ENCODE measurements at regions not wholly inside any gene's neighbourhood (a gene's known extent, or its start where the extent isn't known, plus 50 kb on each side); places are given as distances from the start of the nearest gene placed in this dataset.

GRCh38 chr4:156169011-156169410 is 215.3 kb upstream of the CTSO start:
- Histone ChIP-seq H3K27ac (peak overlapping the region in 1 of 4 donors; percentile 16), H3K36me3 (no peaks in the 10 kb centered on the region), H3K27me3 (no peaks in the 10 kb centered on the region), H3K4me3 (no peak overlapping the region), H3K4me1 (peaks cover 0 to 12% (median 4%) of the 10 kb centered on the region in 4 donors), H3K9me3 (no peaks in the 10 kb centered on the region)
- DNase-seq = peak; percentile 61
- no peak for TF ChIP-seq POLR2A (IDR thresholded peaks at IDR 0.05)
- peak in 1 of 4 experiments; percentile 39 for TF ChIP-seq CTCF (IDR thresholded peaks at IDR 0.05)
- 57 to 63% methylated on average over 3 of the region's 3 CpGs for WGBS, 2 donors
- intact Hi-C loops (cut with DNase I) = loop anchor here (5.0 to 10.0 kb wide), 2 partner anchors 796 to 878 kb away; no protein-coding TSS in a partner anchor

- Histone ChIP-seq H3K4me3 (no peak overlapping the region), H3K36me3 (no peaks in the 10 kb centered on the region), H3K9me3 (no peaks in the 10 kb centered on the region), H3K4me1 (peaks cover 0 to 12% (median 4%) of the 10 kb centered on the region in 4 donors), H3K27me3 (no peaks in the 10 kb centered on the region), H3K27ac (no peak overlapping the region)
- 24 to 74% methylated on average over 1 of the region's 1 CpG for WGBS, 2 donors
- intact Hi-C loops (cut with DNase I) = loop anchor here (5.0 to 10.0 kb wide), 2 partner anchors 797 to 879 kb away; no protein-coding TSS in a partner anchor
- TF ChIP-seq POLR2A (IDR thresholded peaks at IDR 0.05) = no peak
- no peak for TF ChIP-seq EP300 (IDR thresholded peaks at IDR 0.05)
- DNase-seq = no peak
Measured at GRCh38 chr4:156168288-156168687, 214.6 kb upstream of the CTSO start.

GRCh38 chr4:156158747-156159146 is 205.1 kb upstream of the CTSO start:
- H3K27me3 ChIP-seq = no peaks in the 10 kb centered on the region
- H3K4me1 ChIP-seq = no peaks in the 10 kb centered on the region
- no peaks in the 10 kb centered on the region for H3K9me3 ChIP-seq
- TF ChIP-seq EP300 (IDR thresholded peaks at IDR 0.05) (no peak), POLR2A (IDR thresholded peaks at IDR 0.05) (no peak), CTCF (IDR thresholded peaks at IDR 0.05) (no peak), POLR2AphosphoS5 (IDR thresholded peaks at IDR 0.05) (no peak)
- intact Hi-C loops (cut with DNase I) = no loop called here
- H3K36me3 ChIP-seq = no peaks in the 10 kb centered on the region
- DNase-seq = no peak
- no peak overlapping the region for H3K27ac ChIP-seq
- no peak overlapping the region for H3K4me3 ChIP-seq

GRCh38 chr4:156154978-156155377 is 201.3 kb upstream of the CTSO start:
- intact Hi-C loops (cut with DNase I) = no loop called here
- Histone ChIP-seq H3K27me3 (no peaks in the 10 kb centered on the region), H3K4me3 (no peak overlapping the region), H3K36me3 (no peaks in the 10 kb centered on the region), H3K27ac (no peak overlapping the region), H3K9me3 (no peaks in the 10 kb centered on the region), H3K4me1 (no peaks in the 10 kb centered on the region)
- no peak for DNase-seq
- TF ChIP-seq EP300 (IDR thresholded peaks at IDR 0.05) (no peak), POLR2A (IDR thresholded peaks at IDR 0.05) (no peak), POLR2AphosphoS5 (IDR thresholded peaks at IDR 0.05) (no peak), CTCF (IDR thresholded peaks at IDR 0.05) (no peak)
- 69 to 85% methylated on average over 4 of the region's 4 CpGs for WGBS, 2 donors

- Histone ChIP-seq H3K4me1 (peaks cover 0 to 34% (median 8%) of the 10 kb centered on the region in 4 donors), H3K36me3 (no peaks in the 10 kb centered on the region), H3K4me3 (no peak overlapping the region), H3K27ac (peak overlapping the region in 3 of 4 donors; percentile 46 to 62 (median 58)), H3K27me3 (no peaks in the 10 kb centered on the region), H3K9me3 (no peaks in the 10 kb centered on the region)
- peak in 2 of 4 donors; percentile 17 to 26 for TF ChIP-seq POLR2AphosphoS5 (IDR thresholded peaks at IDR 0.05)
- no peak for TF ChIP-seq CTCF (IDR thresholded peaks at IDR 0.05)
- no peak for TF ChIP-seq EP300 (IDR thresholded peaks at IDR 0.05)
- intact Hi-C loops (cut with DNase I) = no loop called here
- 53 to 78% methylated on average over 2 of the region's 2 CpGs for WGBS, 2 donors
- no peak for DNase-seq
Measured at GRCh38 chr4:156146571-156146970, 192.9 kb upstream of the CTSO start.

Data from sigmoid colon (tissue), 6 donors.